Heart left ventricle (tissue), 13 donors: ENCODE measurements at regions not wholly inside any gene's neighbourhood (a gene's known extent, or its start where the extent isn't known, plus 50 kb on each side); places are given as distances from the start of the nearest gene placed in this dataset.

Experiments used
- CTCF ChIP-seq, 12 donors: fragments of 200-600 bp; sonication (generic) in 4 of 12; IDR thresholded peaks; one replicate each; pipeline versions ENCODE4 v1.5.0 to v1.8.0; 2018 to 2022; ENCODE audit warnings: antibody characterized with exemption in 12 of 12, mild to moderate bottlenecking in 5 of 12
- POLR2A ChIP-seq, 2 donors: fragments of 450-650 bp; IDR thresholded peaks; one replicate each; pipeline ENCODE4 v1.6.1; 2017; ENCODE audit warnings: antibody characterized with exemption in 2 of 2, mild to moderate bottlenecking in 2 of 2, moderate library complexity in 2 of 2
- donor health status: ischemic (EF 13 %, LVEDD 7.1; RV severe dilation, severe dysfunction).
- donor health status: DM: no; HTN: yes; CAD: no.
- donor health status: DM: no; HTN: no; CAD: no.
- donor health status: ischemic (EF 25% LVEDD 6.9; RV normal size, moderate dysfunction).
- donor health status: ischemic (EF 25% LVEDD 5.7; RV mildly dilated, moderate dysfunction).
- donor health status: ischemic (EF 35%, LVEDD 5.7; RV mildly dilated, moderate dysfunction).
- donor health status: nonischemic (EF 11% LVEDD 7.7; RV severe dilation, severe dysfunction).
- donor health status: DM: yes; HTN: yes; CAD: no.
- donor health status: PGD.
- donor health status: ischemic (EF 29% LVEDD 5.4; RV normal size, mild dysfunction).
- donor health status: nonischemic (EF 23%, LVEDD 6.1; RV moderate dilation, normal function).

DNA sequence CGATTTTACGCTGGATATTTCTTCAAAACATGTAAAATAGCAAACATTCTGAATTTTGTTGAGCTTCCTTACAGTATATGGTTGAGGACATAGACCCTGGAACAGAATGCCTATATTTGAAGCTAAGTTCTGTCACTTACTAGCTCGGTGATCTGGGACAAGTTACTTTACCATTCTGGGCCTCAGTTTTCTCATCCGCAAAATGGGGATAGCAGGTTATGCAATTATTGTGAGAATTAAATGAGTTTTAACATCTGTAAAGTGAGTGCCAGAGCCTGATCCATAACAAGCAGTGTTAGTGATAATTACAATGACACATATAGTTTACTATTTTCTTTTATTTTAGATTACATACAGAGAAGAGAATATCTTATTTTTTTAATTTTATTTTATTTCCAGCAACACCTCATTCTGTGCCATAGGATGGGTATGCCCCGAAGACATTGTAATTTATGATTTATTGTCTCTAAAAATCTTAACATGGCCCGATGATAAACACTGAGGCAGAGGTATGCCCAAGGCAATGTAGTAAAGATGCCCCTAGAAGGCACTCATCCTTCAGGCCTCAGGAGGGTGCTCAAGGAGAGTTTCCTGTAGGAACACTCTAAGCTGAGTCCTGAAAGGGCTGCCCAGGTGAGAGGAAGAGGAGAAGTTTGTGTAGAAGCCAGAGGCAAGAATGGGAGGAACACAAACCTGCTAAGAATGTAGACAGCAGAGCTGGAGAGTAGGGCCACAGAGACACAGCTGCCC lies 250.9 kb downstream of the BCL11A start:
- TF ChIP-seq CTCF (IDR thresholded peaks at IDR 0.05) (no peak), POLR2A (IDR thresholded peaks at IDR 0.05) (no peak)
